ENCODE measurements at regions not wholly inside any gene's neighbourhood (a gene's known extent, or its start where the extent isn't known, plus 50 kb on each side); places are given as distances from the start of the nearest gene placed in this dataset.
"Not testable (repeated sequence)": the region's sequence is repeated elsewhere in the genome, so short reads cannot be mapped to it uniquely, and the experiment has no call there.

DNA sequence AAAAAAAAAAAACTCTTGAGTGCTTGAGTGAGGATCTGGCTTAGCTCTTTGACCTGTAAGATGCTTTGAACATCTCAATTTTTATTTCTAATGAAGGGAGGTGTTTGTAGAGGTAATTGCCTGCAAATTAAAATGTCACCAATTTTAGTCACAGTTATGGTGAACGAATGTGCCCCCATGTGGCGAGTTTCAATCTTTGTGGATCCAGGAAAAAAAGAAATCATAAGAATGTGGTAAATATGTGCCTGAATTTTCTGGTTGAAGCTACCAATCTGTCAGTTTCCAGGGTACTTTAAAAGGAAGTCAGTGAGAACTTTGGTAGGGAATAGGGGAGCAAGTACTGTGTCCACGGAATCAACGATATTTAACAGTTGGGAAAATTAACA, 1772.4 kb upstream of the CDH9 start:
- Histone ChIP-seq H3K27me3 (ENCODE audit: insufficient read depth, low read length) (no peaks in the 10 kb centered on the region), H3K4me3 (ENCODE audit: low read length) (no peak overlapping the region), H3K36me3 (ENCODE audit: insufficient read depth, low read length) (no peaks in the 10 kb centered on the region), H2AFZ (ENCODE audit: low read depth, low read length) (no peak overlapping the region), H3K4me1 (ENCODE audit: insufficient read depth, low read length) (no peaks in the 10 kb centered on the region), H3K9me3 (ENCODE audit: low read length) (peaks cover 2% of the 10 kb centered on the region)

- no peak overlapping the region for H2AFZ ChIP-seq (ENCODE audit: low read depth, low read length)
- peaks cover 2% of the 10 kb centered on the region for H3K9me3 ChIP-seq (ENCODE audit: low read length)
- H3K4me1 ChIP-seq (ENCODE audit: insufficient read depth, low read length), result no peaks in the 10 kb centered on the region
- H3K36me3 ChIP-seq (ENCODE audit: insufficient read depth, low read length), result no peaks in the 10 kb centered on the region
- H3K27me3 ChIP-seq (ENCODE audit: insufficient read depth, low read length), result no peaks in the 10 kb centered on the region
- H3K4me3 ChIP-seq (ENCODE audit: low read length), result no peak overlapping the region
These were observed 1771.7 kb upstream of the CDH9 start for GRCh38 chr5:28809811-28810750.

- Histone ChIP-seq H2AFZ (ENCODE audit: low read depth, low read length) (no peak overlapping the region), H3K27me3 (ENCODE audit: insufficient read depth, low read length) (no peaks in the 10 kb centered on the region), H3K9me3 (ENCODE audit: low read length) (peaks cover 2% of the 10 kb centered on the region), H3K4me3 (ENCODE audit: low read length) (no peak overlapping the region), H3K4me1 (ENCODE audit: insufficient read depth, low read length) (no peaks in the 10 kb centered on the region), H3K36me3 (ENCODE audit: insufficient read depth, low read length) (no peaks in the 10 kb centered on the region)
These were observed 1770.8 kb upstream of the CDH9 start for GRCh38 chr5:28808967-28809810.

- H3K4me1 ChIP-seq (ENCODE audit: insufficient read depth, low read length), result no peaks in the 10 kb centered on the region
- H3K4me3 ChIP-seq (ENCODE audit: low read length), result no peak overlapping the region
- peaks cover 2% of the 10 kb centered on the region for H3K9me3 ChIP-seq (ENCODE audit: low read length)
- no peaks in the 10 kb centered on the region for H3K27me3 ChIP-seq (ENCODE audit: insufficient read depth, low read length)
- H2AFZ ChIP-seq (ENCODE audit: low read depth, low read length), result peak overlapping the region; percentile 46
- no peaks in the 10 kb centered on the region for H3K36me3 ChIP-seq (ENCODE audit: insufficient read depth, low read length)
These were observed 1768.9 kb upstream of the CDH9 start for GRCh38 chr5:28807195-28807729.

- H2AFZ ChIP-seq (ENCODE audit: low read depth, low read length); H3K4me3 ChIP-seq (ENCODE audit: low read length); H3K36me3 ChIP-seq (ENCODE audit: insufficient read depth, low read length); H3K9me3 ChIP-seq (ENCODE audit: low read length); H3K4me1 ChIP-seq (ENCODE audit: insufficient read depth, low read length); H3K27me3 ChIP-seq (ENCODE audit: insufficient read depth, low read length): not testable (repeated sequence)
These were observed 1760.6 kb upstream of the CDH9 start for GRCh38 chr5:28799035-28799434.

GRCh38 chr5:28788954-28789353, 1750.6 kb upstream of the CDH9 start:
- no peaks in the 10 kb centered on the region for H3K4me1 ChIP-seq (ENCODE audit: insufficient read depth, low read length)
- no peaks in the 10 kb centered on the region for H3K36me3 ChIP-seq (ENCODE audit: insufficient read depth, low read length)
- no peak overlapping the region for H3K4me3 ChIP-seq (ENCODE audit: low read length)
- no peak overlapping the region for H2AFZ ChIP-seq (ENCODE audit: low read depth, low read length)
- H3K27me3 ChIP-seq (ENCODE audit: insufficient read depth, low read length), result no peaks in the 10 kb centered on the region
- H3K9me3 ChIP-seq (ENCODE audit: low read length), result no peaks in the 10 kb centered on the region

DNA sequence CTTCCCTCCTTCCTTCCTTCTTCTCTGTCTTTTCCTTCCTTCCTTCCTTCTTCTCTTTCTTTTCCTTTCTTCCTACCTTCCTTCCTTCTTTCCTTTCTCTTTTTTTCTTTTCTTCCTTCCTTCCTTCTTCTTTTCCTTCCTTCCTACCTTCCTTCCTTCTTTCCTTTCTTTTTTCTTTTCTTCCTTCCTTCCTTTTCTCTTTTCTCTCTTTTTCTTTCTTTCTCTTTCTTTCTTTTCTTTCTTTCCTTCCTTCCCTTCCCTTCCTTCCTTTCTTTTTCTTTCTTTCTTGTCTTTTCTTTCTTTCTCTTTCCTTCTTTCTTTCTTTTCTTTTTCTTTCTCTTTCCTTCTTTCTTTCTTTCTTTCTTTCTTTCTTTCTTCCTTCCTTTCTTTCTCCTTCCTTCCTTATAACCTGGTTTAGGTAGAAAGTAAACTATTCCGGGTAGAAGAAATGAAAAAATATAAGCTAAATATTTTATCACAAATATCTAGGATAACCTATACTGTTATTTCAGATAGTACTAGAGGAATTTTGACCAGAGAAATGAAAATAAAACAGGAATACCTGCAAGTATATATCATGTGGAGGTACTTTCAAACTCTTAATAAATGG, 1741.8 kb upstream of the CDH9 start:
- H2AFZ ChIP-seq (ENCODE audit: low read depth, low read length), result no peak overlapping the region
- no peaks in the 10 kb centered on the region for H3K36me3 ChIP-seq (ENCODE audit: insufficient read depth, low read length)
- no peak overlapping the region for H3K4me3 ChIP-seq (ENCODE audit: low read length)
- H3K4me1 ChIP-seq (ENCODE audit: insufficient read depth, low read length), result no peaks in the 10 kb centered on the region
- H3K27me3 ChIP-seq (ENCODE audit: insufficient read depth, low read length), result no peaks in the 10 kb centered on the region
- H3K9me3 ChIP-seq (ENCODE audit: low read length), result no peaks in the 10 kb centered on the region

- Histone ChIP-seq H3K36me3 (ENCODE audit: insufficient read depth, low read length) (no peaks in the 10 kb centered on the region), H3K27me3 (ENCODE audit: insufficient read depth, low read length) (no peaks in the 10 kb centered on the region), H2AFZ (ENCODE audit: low read depth, low read length) (no peak overlapping the region), H3K9me3 (ENCODE audit: low read length) (no peaks in the 10 kb centered on the region), H3K4me1 (ENCODE audit: insufficient read depth, low read length) (no peaks in the 10 kb centered on the region), H3K4me3 (ENCODE audit: low read length) (no peak overlapping the region)
These were observed 1740.9 kb upstream of the CDH9 start for GRCh38 chr5:28779161-28779754.

DNA sequence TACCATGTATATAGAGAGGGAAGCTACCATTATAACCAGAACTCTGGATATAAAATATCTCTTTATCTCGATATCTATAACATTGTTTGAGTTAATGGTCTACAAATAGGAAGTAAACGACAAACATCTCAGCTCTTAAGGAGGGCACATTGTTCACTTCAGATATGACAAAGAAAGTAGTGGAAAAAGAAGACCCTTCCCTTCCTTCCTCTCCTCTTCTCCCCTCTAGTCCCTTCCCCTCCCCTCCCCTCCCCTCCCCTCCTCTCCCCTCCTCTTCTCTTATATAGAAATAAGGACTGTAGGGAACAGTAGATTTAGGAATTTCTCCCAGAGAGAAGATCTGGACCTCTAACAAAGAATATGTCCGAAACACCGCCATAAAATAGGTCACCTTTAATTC, 1731.9 kb upstream of the CDH9 start:
- Histone ChIP-seq H3K27me3 (ENCODE audit: insufficient read depth, low read length) (no peaks in the 10 kb centered on the region), H3K36me3 (ENCODE audit: insufficient read depth, low read length) (no peaks in the 10 kb centered on the region), H2AFZ (ENCODE audit: low read depth, low read length) (no peak overlapping the region), H3K9me3 (ENCODE audit: low read length) (no peaks in the 10 kb centered on the region), H3K4me3 (ENCODE audit: low read length) (no peak overlapping the region), H3K4me1 (ENCODE audit: insufficient read depth, low read length) (no peaks in the 10 kb centered on the region)

DNA sequence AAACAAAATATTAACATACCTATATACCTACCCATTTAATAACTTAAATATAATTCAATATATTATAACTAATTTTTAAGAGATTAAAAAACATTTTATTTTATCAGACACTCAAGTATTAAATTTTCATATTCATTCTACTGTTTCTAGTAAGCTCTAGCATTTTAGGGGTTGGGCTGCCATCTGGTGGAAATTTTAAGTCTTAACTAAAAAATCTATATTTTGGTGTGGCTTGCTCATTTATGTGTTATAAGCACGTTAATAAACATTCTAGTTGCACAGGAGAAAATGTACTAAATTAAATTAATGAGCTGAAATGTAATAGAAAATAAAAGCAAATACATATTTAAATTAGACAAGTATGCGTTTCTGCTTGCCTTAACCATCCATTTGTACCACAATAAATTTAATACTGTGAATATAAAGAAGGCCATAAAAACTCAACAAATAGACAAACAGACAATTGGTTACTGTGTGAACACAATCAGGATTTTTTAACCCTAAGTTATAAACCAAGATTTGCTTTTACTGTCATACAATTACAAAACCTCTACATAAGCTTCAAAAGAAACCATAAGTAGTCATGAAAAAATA, 1728.3 kb upstream of the CDH9 start:
- Histone ChIP-seq H3K36me3 (ENCODE audit: insufficient read depth, low read length) (no peaks in the 10 kb centered on the region), H3K27me3 (ENCODE audit: insufficient read depth, low read length) (no peaks in the 10 kb centered on the region)

GRCh38 chr5:28751396-28751795, 1713.0 kb upstream of the CDH9 start:
- H3K4me3 ChIP-seq (ENCODE audit: low read length), result no peak overlapping the region
- H3K27me3 ChIP-seq (ENCODE audit: insufficient read depth, low read length), result no peaks in the 10 kb centered on the region
- H3K4me1 ChIP-seq (ENCODE audit: insufficient read depth, low read length), result no peaks in the 10 kb centered on the region
- H3K36me3 ChIP-seq (ENCODE audit: insufficient read depth, low read length), result no peaks in the 10 kb centered on the region
- H2AFZ ChIP-seq (ENCODE audit: low read depth, low read length), result no peak overlapping the region
- no peaks in the 10 kb centered on the region for H3K9me3 ChIP-seq (ENCODE audit: low read length)

More for the DNA sequence above, 1728.3 kb upstream of the CDH9 start:
- no peaks in the 10 kb centered on the region for H3K4me1 ChIP-seq (ENCODE audit: insufficient read depth, low read length)
- H3K4me3 ChIP-seq (ENCODE audit: low read length), result no peak overlapping the region
- no peaks in the 10 kb centered on the region for H3K9me3 ChIP-seq (ENCODE audit: low read length)
- H2AFZ ChIP-seq (ENCODE audit: low read depth, low read length), result no peak overlapping the region

DNA sequence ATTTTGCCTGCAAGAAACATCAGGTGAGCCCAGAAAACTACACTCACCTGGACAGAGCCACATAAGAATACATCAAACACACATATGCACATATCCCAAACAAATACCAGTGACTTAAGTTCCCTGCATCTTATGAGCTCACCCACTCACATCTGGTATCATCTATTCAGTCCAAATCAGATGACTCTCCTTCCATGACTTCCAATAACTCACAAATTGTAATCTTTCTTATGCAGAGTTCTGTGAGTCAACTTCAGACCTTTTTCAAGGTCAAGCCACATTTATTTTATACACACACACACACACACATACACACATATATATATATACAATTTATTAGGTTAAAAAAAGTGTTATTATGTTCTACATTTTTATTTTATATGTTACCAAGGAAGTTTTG, 1711.9 kb upstream of the CDH9 start:
- no peak overlapping the region for H2AFZ ChIP-seq (ENCODE audit: low read depth, low read length)
- H3K9me3 ChIP-seq (ENCODE audit: low read length), result no peaks in the 10 kb centered on the region
- no peak overlapping the region for H3K4me3 ChIP-seq (ENCODE audit: low read length)
- no peaks in the 10 kb centered on the region for H3K36me3 ChIP-seq (ENCODE audit: insufficient read depth, low read length)
- H3K27me3 ChIP-seq (ENCODE audit: insufficient read depth, low read length), result no peaks in the 10 kb centered on the region
- H3K4me1 ChIP-seq (ENCODE audit: insufficient read depth, low read length), result no peaks in the 10 kb centered on the region

Measured in neuron (in vitro differentiated cells).